ENCODE measurements at regions not wholly inside any gene's neighbourhood (a gene's known extent, or its start where the extent isn't known, plus 50 kb on each side); places are given as distances from the start of the nearest gene placed in this dataset.

GRCh38 chr11:116242006-116242405, 530.8 kb downstream of the BUD13 start:
- TF ChIP-seq CTCF (IDR thresholded peaks at IDR 0.05), result no peak

GRCh38 chr11:116240710-116241109, 532.1 kb downstream of the BUD13 start:
- Histone ChIP-seq H3K27ac (no peak overlapping the region), H3K9me3 (no peaks in the 10 kb centered on the region), H3K4me3 (no peak overlapping the region), H3K36me3 (no peaks in the 10 kb centered on the region), H3K27me3 (no peaks in the 10 kb centered on the region), H3K4me1 (no peaks in the 10 kb centered on the region)
- DNase-seq, result no peak
- intact Hi-C loops (cut with DNase I; ENCODE audit: low total_unique reads), result no loop called here
- no peak for TF ChIP-seq CTCF (IDR thresholded peaks at IDR 0.05)

More at GRCh38 chr11:116242006-116242405, 530.8 kb downstream of the BUD13 start:
- H3K36me3 ChIP-seq, result no peaks in the 10 kb centered on the region
- H3K4me1 ChIP-seq, result no peaks in the 10 kb centered on the region
- H3K27me3 ChIP-seq, result no peaks in the 10 kb centered on the region
- intact Hi-C loops (cut with DNase I; ENCODE audit: low total_unique reads), result no loop called here
- no peak overlapping the region for H3K27ac ChIP-seq
- H3K4me3 ChIP-seq, result no peak overlapping the region
- no peaks in the 10 kb centered on the region for H3K9me3 ChIP-seq
- no peak for DNase-seq

- no peak for DNase-seq
- H3K27me3 ChIP-seq, result no peaks in the 10 kb centered on the region
- no peak overlapping the region for H3K4me3 ChIP-seq
- H3K9me3 ChIP-seq, result no peaks in the 10 kb centered on the region
- no peak for TF ChIP-seq CTCF (IDR thresholded peaks at IDR 0.05)
- intact Hi-C loops (cut with DNase I; ENCODE audit: low total_unique reads), result no loop called here
- no peaks in the 10 kb centered on the region for H3K4me1 ChIP-seq
- H3K36me3 ChIP-seq, result no peaks in the 10 kb centered on the region
- H3K27ac ChIP-seq, result no peak overlapping the region
Observed at GRCh38 chr11:116239247-116239646, 533.5 kb downstream of the BUD13 start.

GRCh38 chr11:116234989-116235568, 537.7 kb downstream of the BUD13 start:
- Histone ChIP-seq H3K4me3 (no peak overlapping the region), H3K9me3 (no peaks in the 10 kb centered on the region), H3K4me1 (no peaks in the 10 kb centered on the region), H3K27ac (no peak overlapping the region), H3K27me3 (peaks cover 0 to 9% of the 10 kb centered on the region in 2 donors), H3K36me3 (no peaks in the 10 kb centered on the region)
- no peak for TF ChIP-seq CTCF (IDR thresholded peaks at IDR 0.05)
- no peak for DNase-seq
- intact Hi-C loops (cut with DNase I; ENCODE audit: low total_unique reads), result no loop called here

- TF ChIP-seq CTCF (IDR thresholded peaks at IDR 0.05), result no peak
- Histone ChIP-seq H3K36me3 (no peaks in the 10 kb centered on the region), H3K4me3 (no peak overlapping the region), H3K27me3 (peaks cover 0 to 10% of the 10 kb centered on the region in 2 donors), H3K4me1 (no peaks in the 10 kb centered on the region), H3K27ac (no peak overlapping the region), H3K9me3 (no peaks in the 10 kb centered on the region)
- no peak for DNase-seq
- intact Hi-C loops (cut with DNase I; ENCODE audit: low total_unique reads), result no loop called here
Observed at GRCh38 chr11:116233561-116233960, 539.2 kb downstream of the BUD13 start.

- intact Hi-C loops (cut with DNase I; ENCODE audit: low total_unique reads), result no loop called here
- no peaks in the 10 kb centered on the region for H3K4me1 ChIP-seq
- no peak for DNase-seq
- H3K36me3 ChIP-seq, result no peaks in the 10 kb centered on the region
- no peak for TF ChIP-seq CTCF (IDR thresholded peaks at IDR 0.05)
- no peak overlapping the region for H3K4me3 ChIP-seq
- H3K9me3 ChIP-seq, result no peaks in the 10 kb centered on the region
- H3K27me3 ChIP-seq, result peaks cover 0 to 13% of the 10 kb centered on the region in 2 donors
- no peak overlapping the region for H3K27ac ChIP-seq
Observed at GRCh38 chr11:116232364-116232828, 540.4 kb downstream of the BUD13 start.
